ENCODE measurements at regions not wholly inside any gene's neighbourhood (a gene's known extent, or its start where the extent isn't known, plus 50 kb on each side); places are given as distances from the start of the nearest gene placed in this dataset.

DNA sequence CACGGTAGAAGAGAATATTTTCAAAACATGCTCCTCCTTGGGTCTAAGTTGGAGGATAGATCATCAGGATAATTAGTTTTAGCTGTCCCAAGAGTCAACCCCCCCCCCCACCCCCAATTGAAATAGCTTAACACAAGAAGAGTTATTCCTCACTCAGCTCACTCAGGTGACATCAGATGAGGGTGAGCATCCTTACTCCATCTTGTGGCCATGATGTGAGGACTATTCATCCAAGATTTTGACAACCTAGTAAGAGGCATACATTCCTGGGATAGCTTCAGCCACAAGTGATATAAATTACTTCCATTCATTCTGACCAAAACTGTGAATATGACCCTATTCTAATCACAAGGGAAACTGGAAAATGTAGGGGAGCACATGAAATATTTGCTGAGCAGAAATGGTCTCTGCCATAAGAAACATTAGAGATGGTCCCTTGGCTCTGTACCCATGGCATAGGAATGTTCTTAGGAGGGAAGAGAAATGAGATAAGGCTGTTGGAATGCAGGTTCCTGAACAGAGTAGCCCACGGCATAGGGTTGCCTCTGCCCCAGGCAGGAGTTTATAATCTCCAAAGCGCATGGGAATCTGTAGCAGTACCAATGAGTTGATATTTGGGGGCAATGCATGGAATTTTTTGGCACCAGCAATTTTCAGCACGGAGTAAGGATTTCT lies 257.2 kb downstream of the CYRIA start:
- no peak for DNase-seq

DNA sequence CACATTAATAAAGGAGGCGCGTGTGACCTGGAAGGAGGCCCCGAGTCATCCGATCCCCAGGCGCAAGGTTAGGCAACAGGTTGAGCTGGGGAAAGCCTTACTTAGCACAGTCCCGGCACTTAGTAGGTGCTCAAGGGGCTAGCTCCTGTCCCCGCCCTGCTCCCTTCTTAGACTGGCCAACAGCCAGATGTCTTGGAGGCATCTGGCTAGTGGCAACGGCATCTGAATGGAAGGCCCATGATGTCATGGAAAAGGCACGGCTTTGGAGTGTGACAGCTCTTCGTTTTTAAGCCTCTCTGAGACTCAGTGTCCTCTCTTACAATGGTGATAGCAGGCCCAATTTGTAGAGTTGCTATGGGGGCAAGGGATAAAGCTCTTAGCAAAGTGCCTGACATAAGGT lies 258.3 kb downstream of the CYRIA start:
- DNase-seq: no peak

DNA sequence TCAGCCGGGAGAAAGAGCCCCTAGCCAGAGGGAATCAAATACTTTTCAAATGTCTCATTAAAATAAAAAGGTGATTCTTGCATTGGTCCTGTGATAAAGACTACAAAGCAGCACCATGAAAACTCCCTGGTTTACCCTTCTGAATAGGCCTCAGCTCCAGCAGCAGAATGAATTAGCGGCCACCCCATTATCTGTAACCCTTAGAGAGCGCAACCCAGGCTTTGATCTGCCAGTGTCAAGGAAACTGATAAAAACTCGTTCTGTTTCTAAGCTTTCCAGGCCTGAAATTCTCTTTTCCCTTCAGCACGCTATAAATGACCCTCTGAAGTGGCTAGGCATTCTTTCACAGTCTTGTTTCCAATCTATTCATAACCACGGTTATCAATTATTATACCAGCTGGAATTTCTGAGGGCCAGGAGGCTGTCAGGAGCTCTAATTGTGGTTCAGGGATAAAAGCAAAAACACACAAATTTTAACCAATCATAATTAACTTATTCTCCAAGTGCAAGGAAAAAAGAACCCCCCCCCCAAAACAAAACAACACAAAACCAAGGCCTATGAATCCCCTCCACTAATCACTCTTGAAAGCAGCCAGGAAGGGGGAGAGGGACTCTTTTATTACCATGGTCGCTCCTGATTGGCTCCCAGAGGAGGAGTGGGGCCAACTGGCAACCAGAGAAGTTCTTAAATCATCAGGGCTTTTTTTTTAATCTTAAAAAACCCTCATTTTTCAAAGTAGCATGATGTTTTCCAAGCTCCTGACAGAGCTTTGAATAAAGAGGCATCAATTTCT lies 258.9 kb downstream of the CYRIA start:
- no peak for DNase-seq

DNA sequence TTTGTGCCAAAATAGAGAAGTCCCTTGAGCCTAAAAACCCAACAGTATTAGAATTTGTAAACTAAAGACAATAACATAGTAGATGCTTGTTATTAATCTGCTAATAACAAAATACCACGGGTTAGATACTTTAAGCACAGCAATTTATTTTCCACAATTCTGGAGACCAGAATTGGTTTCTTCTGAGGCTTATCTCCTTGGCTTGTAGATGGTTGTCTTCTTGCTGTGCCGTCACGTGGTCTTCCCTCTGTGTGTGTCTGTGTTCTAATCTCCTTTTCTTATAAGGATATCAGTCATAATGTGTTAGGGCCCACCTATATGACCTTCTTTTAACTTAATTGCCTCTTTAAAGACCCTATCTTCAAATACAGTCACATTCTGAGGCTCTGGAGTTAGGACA lies 260.1 kb downstream of the CYRIA start:
- DNase-seq: no peak

DNA sequence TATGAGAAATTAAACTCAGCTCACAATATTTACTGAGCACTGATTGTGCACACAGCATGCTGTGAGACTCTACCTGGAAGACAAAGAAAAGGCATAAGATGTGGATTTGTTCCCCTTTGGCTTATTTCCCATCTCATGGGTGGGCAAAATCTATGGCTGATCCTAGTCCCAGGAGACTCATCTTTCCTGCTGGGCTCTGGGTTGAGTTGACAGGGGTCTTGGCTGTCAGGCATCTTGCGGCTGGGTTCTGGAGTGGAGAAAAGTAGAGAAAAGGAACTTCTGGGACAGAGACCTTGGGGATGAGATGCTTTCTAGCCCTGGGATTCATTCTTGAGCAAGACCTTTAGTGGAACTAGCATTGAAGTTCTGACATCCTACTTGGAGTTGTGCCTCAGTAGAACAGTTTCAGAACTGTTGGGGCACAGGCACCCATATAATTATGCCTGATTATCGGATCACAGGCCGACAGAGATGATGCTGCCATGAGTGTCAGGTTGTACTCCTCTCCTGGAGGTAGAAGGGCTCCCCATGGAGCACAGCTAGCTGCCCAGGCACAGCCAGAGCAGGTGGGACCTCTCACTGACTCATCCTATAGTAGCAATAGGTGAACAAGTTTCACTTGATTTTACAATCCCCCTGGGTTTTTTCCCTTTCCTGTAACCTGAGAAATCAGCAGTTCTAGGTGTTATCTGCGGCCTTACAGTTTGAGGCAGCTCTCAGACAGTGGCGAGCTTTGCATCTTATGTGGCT lies 260.9 kb downstream of the CYRIA start:
- no peak for DNase-seq

DNA sequence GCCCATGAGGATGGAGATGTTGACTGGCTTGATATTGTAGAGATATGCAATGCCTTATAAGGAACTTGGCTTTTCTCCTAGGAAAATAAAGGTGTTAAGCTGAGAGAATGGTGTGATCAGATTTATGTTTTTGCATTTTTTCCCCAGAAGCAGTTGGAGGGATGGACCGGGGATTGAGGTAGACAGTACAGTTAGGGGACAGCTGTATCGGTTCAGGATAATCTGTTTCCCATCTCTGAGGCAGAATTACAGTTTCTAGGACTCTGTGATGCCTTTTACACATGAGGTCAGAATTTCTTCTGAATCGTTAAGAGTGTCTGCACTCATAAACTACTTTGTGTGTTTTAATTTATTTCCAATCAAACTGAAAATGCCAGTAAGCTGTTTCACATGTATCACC lies 261.5 kb downstream of the CYRIA start:
- no peak for DNase-seq

DNA sequence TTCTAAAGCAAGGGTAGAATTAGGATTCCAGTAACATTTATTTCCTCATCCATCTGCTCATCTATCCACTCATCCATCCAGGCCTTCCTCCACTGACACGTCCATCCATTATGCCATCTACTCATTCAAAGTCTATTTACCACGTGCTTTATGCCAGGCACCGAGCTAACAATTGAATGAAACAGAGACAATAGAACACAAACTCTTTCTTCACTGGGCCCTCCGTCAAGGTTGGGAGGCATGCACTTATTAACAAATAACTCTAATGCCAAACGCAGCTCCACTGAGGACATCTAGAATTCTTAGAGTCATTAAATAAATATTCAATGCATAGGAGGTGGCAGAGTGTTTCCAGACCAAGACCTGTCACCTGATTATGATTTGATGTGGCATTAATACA lies 262.7 kb downstream of the CYRIA start:
- DNase-seq: no peak

DNA sequence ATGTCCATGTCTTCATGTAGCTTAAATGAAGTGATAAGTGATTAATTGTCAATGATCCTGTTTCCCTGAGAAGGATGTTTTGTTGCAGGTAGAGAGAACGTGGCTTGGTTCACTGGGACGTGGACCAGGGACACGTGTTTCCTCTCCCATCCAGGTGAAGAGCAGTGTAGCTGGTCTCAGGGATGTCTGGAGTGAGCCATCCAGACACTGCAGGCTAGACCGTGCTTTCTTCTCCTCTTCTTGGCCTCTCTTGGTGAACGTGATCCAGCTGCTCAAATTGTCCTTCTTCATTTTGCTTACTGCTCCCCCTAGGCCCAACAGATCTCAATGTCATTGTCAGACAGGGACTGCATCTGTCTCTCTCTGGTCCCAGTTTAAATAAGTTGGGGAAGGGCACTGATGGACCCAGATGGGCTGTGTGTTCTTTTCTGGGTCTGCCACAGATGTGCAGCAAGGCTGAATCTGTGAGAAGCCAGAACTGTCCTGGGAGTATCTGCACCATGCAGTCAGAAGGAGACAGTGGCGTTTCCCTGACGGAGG lies 263.8 kb downstream of the CYRIA start:
- no peak for DNase-seq

DNA sequence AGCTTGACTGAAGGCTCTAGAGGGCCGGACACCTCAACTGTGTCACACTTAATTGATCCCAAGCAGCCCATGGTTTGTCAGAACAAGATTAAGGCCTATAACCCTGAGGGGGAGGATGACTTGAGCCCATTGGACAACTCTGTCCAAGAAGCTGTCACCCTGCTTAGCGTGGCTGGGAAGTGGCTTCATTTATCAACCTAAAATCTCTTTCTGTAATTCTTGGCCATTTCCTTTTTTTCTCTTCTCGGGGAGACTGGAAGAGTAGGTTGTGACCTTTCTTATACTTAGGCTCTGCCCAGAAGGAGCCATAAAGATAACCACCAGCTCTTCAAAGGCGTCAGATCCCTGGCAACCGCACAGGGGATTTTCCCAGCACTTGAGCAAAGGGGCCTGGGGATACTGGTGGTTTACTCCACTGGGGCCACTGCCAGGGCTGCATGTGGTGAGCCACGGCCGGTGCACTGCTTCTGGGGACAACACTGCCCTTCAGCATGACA lies 265.5 kb downstream of the CYRIA start:
- no peak for DNase-seq

DNA sequence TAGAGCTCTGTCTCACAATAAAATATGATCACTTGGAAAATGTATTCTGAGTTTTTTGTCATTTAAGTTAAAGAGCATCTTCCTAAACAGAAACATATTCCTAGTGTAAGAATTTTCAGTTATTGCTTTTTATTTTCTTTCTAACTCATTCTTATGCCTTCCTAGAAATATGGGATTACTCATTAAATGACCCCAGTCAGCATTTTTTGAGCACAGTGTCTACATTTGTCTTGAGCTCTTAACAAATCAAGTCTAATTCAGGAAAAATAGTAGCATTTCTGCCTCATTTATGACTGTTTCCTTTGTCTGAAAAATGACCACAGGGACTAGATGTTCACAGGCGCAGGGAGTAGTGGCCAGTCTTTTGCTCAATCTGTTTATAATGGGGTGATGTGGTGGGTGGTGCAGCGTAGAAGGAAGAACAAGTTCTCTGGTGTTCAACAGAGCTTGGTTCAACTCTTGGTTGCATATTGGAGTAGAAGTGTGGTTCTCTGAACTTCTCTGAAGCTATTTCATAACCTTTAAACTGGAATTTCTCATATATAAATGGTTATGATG lies 267.1 kb downstream of the CYRIA start:
- DNase-seq: no peak

DNA sequence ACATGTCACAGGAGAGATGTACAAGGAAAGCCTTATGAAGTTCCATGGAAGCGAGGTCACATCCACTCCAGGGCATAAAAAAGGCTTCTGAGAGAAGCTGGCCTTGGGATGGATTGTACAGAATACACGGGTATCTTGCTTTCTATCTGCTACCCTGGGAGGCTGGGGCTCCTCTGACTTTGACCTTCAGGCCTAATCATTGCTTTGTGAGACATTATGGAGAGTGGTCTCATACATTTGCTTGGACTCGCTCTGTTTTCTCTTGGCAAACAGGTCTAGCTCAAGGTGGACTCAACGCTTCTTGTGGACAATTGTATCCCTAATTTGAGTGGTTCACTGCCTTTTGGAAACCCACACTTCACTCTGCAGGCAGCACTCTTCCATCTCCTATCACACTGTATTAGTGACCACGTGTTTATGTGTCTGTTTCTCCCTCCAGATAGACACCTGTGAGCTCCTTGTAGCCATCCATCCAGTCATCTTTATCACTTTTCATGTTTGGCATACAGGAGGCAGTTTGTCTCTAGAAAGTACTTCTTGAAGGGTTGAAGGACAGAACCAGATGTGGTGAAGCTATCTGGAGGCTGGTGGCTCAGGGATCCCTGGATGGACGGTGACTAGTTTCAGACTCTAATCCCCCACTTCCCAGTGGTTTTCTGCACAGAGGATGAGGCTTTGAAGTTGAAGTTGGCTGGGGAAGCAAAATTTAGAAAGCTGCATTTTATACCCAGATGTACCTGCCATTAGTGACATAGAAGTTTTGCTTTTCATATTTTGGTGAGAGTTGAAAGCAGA lies 267.8 kb downstream of the CYRIA start:
- no peak for DNase-seq

DNA sequence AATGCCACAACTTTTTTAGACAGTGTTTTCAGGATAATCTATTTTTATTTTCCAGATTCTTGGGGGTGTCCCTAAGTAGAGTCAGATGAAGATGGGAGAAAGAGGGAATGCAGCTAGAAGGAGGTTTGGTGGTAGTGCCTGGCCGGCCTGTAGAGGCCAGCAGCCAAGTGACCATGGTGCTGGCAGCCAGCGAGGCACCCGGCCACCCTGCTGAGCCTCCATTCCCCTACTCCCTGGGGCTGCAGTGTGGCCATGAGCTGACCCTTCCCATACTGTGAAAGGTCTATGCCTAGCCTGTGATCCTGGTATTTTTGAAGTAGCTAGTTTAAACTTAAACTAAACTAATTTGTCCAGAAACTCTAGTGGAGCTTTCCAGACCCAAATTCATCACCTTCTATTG lies 268.6 kb downstream of the CYRIA start:
- DNase-seq: no peak

DNA sequence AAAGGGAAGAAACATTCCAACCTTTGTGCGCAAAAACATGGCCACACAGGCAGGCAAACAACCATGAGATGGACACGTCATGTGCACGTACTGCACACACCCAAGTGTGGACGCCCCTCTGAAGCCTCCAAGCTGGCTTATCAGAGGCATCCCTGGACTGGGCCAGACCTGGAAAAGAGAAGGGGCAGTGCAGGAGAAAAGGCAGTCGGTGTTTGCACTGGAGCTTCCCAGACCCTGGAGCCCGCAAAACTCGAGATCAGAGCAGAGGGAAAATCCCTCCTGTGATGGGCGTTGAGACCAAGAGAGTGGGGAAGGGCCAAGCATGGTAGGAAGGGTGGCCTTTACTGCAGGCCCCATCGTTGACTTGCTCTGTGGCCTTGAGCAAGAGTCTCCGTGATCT lies 269.5 kb downstream of the CYRIA start:
- DNase-seq: no peak

DNA sequence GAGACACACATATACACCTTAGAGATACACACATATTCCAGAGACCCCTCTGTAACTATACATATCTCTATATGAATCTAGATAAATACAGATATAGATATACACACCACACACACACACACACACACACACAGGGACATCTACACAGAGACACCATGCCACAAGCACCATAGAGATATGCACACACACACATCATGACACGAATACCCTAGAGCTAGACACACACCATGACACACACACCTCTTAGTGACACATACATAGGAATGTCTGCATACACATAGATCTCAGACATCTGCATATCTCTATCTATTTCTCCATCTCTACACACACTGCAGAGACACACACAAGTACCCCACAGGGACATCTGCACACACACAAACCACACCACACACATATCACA lies 270.0 kb downstream of the CYRIA start:
- no peak for DNase-seq

DNA sequence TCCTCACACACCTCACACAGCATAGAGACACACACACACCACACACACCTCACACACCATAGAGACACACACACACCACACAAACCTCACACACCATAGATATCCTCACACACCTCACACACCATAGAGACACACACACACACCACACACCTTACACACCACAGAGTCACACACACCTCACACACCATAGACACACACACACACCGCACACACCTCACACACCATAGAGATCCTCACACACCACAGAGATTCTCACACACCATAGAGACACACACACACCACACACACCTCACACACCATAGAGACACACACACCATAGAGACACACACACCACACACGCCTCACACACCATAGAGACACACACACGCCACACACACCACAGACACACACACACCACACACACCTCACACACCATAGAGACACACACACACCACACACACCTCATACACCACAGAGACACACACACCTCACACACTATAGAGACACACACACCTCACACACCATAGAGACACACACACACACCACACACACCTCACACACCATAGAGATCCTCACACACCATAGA lies 270.6 kb downstream of the CYRIA start:
- no peak for DNase-seq

DNA sequence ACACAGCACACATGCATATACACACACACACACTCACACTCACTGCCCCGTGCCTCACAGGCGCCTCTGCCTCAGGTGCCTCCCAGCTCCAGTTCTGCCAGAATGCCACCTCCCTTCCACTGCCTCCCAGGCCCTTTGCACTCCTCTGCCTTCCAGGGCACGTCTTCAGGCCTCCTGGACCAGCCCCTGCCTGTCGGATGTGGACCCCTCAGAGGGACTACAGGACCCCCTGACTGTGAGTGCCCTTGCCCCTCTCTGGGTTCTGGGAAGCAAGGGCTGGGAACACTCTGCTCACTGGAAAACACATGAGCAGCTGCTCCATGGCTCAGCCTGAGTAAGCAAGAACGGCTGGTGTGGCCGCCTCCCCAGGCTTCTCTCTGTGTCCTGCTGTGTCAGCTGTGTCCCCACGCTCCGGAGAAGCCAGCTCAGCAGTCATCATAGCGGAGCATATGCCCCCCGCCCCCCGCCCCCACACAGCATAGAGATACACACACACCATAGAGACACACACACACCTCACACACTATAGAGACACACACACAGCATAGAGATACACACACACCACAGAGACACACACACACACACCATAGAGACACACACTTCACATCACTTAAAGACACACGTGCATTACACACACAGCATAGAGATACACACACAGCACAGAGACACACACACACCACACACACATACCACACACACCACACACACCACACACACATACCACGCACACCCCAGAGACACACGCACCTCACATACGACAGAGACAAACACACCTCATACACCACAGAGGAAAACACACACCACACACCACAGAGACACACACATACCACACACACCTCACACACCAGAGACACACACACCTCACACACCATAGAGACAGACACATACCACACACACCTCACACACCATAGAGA lies 271.3 kb downstream of the CYRIA start:
- DNase-seq: no peak

DNA sequence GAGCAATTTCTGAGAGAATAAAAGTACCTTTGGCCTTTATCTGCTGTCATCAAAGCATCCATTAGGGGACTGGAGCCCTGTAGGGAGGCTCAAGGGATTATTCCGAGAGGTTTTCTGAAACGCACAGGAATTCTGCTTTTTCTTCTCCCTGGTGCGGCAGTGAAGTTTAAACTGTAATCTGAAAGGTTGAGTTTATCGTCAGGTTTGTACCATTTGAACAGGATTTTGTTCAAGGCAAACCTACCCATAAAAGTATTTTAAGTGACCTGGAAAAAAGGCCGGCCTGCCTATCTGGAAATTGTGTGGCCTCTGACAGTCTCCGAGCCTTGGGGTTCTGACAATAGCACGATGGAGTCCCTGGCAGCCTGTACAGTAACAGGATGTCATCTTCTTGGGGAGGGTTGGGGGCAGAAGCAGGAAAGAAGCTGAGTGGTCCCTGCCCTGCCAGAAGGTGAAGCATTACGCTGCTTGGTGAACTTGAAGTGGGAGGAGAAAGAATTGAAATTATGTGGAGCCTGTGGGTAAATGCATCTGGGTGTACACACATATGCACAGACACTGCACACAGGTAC lies 272.0 kb downstream of the CYRIA start:
- DNase-seq: no peak

DNA sequence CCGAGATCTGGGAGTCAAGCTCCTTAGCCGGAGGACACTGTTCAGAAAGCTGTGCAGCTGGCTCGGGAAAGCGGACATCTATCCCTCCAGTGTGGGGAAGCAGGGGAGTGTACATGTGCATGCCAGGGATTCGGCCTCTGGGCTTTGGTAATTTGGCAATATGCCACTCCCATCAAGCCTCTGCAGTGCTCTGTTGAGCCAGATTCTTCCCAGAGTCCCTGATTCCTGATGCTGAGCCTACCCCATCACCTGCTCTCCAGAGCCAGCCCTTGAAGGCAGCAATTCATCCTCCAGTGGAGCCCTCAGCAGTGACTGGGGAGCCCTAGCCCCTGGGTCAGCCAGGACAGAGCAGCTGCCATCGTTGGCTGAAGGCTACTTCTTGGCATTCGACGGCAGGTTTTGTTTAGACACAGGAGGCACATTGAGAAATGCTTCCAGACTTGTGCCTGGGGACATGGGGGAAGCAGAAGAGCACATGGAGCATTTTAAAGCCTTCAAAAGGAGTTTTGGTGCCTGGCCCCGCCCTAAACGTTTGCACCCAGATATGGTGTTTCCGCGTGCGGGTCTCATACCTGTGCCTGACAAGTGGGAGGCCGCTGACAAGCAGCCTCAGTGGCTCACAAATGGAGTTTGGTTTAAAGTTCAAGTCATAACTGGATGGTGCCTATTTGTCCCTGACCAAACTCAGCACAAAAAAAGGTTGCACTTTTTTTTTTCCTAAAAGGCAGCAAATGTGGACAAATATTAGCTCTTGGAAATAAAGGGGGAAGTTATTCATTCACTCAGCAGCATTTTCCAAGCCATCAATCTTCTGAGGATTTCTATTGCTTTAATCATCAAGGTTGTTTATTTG lies 272.8 kb downstream of the CYRIA start:
- DNase-seq: no peak

DNA sequence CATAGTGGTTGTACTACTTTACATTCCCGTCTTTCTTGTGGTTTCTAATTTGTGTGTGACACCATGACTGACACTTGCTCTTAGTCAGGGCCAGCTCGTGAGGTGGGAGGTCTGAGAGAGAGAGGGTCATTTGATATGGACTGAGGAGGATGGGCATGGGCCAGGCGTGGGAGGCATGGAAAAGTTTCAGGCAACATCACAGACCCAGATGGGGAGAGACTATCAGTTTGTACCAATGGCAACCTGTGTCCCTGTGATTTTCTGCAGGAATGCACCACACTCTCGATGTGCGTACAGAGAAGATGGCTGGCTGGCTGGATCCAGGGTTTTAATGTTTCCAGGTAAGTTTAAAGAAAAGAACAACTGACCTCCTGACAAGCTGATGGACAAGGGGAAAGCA lies 273.6 kb downstream of the CYRIA start:
- DNase-seq: no peak

DNA sequence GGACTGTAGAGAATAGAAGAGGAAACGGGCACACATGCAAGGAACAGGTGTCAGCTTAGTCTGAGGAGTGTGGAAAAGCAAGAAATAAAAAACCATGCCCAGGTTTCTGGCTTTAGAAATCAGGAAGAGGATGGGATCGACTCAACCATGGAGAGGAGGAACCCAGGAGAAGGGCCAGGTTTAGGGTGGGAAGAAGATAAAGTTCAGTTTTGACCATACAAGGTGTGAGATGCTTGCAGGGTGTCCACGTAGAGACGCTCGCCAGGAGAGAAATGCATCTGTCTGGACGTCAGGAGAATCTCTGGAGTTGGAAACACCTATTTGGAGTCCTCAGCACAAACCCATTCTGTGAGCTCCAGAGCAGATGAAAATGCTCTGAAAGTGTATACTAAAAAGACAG lies 275.1 kb downstream of the CYRIA start:
- no peak for DNase-seq
